ENCODE measurements at regions not wholly inside any gene's neighbourhood (a gene's known extent, or its start where the extent isn't known, plus 50 kb on each side); places are given as distances from the start of the nearest gene placed in this dataset.

GRCh38 chr20:7264137-7264536 is 496.7 kb downstream of the BMP2 start:
- Histone ChIP-seq H3K4me1 (ENCODE audit: control insufficient read depth, insufficient read depth, low read length) (no peaks in the 10 kb centered on the region), H3K9ac (ENCODE audit: extremely low read depth, low read length, poor library complexity, severe bottlenecking) (no peak overlapping the region), H3K9me3 (ENCODE audit: control insufficient read depth, low read length) (peaks cover 3% of the 10 kb centered on the region), H3K27me3 (ENCODE audit: control insufficient read depth, insufficient read depth, low read length, poor library complexity, severe bottlenecking) (no peaks in the 10 kb centered on the region), H3K4me3 (ENCODE audit: low read length) (no peak overlapping the region), H3K27ac (ENCODE audit: low read depth, low read length) (no peak overlapping the region), H3K36me3 (ENCODE audit: control insufficient read depth, insufficient read depth, low read length) (no peaks in the 10 kb centered on the region)
- no peaks in the 10 kb centered on the region for H3K27me3 Mint-ChIP-seq (ENCODE audit: insufficient read depth)
- 89 to 100% methylated on average over 1 of the region's 1 CpG for WGBS, 2 experiments (ENCODE audit: insufficient coverage in 1 of 2, insufficient read length in 1 of 2)
- DNase-seq = no peak
- peaks cover 3% of the 10 kb centered on the region for H3K4me1 Mint-ChIP-seq
- H3K4me3 Mint-ChIP-seq = no peak overlapping the region
- H3K9me3 Mint-ChIP-seq = peaks cover 2% of the 10 kb centered on the region
- H3K36me3 Mint-ChIP-seq (ENCODE audit: low read depth) = no peaks in the 10 kb centered on the region
- TF ChIP-seq, protein P1, sequence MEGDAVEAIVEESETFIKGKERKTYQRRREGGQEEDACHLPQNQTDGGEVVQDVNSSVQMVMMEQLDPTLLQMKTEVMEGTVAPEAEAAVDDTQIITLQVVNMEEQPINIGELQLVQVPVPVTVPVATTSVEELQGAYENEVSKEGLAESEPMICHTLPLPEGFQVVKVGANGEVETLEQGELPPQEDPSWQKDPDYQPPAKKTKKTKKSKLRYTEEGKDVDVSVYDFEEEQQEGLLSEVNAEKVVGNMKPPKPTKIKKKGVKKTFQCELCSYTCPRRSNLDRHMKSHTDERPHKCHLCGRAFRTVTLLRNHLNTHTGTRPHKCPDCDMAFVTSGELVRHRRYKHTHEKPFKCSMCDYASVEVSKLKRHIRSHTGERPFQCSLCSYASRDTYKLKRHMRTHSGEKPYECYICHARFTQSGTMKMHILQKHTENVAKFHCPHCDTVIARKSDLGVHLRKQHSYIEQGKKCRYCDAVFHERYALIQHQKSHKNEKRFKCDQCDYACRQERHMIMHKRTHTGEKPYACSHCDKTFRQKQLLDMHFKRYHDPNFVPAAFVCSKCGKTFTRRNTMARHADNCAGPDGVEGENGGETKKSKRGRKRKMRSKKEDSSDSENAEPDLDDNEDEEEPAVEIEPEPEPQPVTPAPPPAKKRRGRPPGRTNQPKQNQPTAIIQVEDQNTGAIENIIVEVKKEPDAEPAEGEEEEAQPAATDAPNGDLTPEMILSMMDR (conservative IDR thresholded peaks at IDR 0.05) = no peak
- no peak overlapping the region for H3K27ac Mint-ChIP-seq

DNA sequence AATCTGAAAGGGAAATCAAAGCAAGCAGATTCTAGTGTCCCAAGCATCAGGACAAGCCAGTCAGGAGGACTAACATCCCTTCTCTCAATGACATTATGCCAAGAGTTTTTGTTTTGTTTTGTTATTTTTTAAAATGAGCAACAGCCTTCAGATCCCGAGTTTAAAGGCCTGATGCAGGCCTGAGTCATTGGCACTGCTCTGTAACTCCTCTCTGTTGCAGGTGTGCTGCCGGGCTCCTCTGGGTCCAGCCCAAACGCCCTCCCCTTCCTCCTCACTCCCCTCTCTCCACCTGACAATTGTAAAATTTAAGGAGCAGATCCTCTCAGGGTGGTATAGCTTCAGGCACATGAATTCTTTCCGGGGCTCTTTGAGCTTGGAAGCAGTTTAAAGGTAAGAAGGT is 502.0 kb downstream of the BMP2 start:
- Histone ChIP-seq H3K9me3 (ENCODE audit: control insufficient read depth, low read length) (no peaks in the 10 kb centered on the region), H3K4me1 (ENCODE audit: control insufficient read depth, insufficient read depth, low read length) (no peaks in the 10 kb centered on the region), H3K9ac (ENCODE audit: extremely low read depth, low read length, poor library complexity, severe bottlenecking) (no peak overlapping the region), H3K27ac (ENCODE audit: low read depth, low read length) (no peak overlapping the region), H3K4me3 (ENCODE audit: low read length) (no peak overlapping the region), H3K27me3 (ENCODE audit: control insufficient read depth, insufficient read depth, low read length, poor library complexity, severe bottlenecking) (no peaks in the 10 kb centered on the region), H3K36me3 (ENCODE audit: control insufficient read depth, insufficient read depth, low read length) (no peaks in the 10 kb centered on the region)
- WGBS, 2 experiments (ENCODE audit: insufficient coverage in 1 of 2, insufficient read length in 1 of 2) = 92 to 96% methylated on average over 2 to 4 of the region's 4 CpGs
- H3K4me1 Mint-ChIP-seq = peaks cover 7% of the 10 kb centered on the region
- H3K9me3 Mint-ChIP-seq = no peaks in the 10 kb centered on the region
- no peak for DNase-seq
- TF ChIP-seq, protein P1 (conservative IDR thresholded peaks at IDR 0.05) = no peak
- no peak overlapping the region for H3K27ac Mint-ChIP-seq
- H3K4me3 Mint-ChIP-seq = no peak overlapping the region
- H3K27me3 Mint-ChIP-seq (ENCODE audit: insufficient read depth) = no peaks in the 10 kb centered on the region
- H3K36me3 Mint-ChIP-seq (ENCODE audit: low read depth) = no peaks in the 10 kb centered on the region

DNA sequence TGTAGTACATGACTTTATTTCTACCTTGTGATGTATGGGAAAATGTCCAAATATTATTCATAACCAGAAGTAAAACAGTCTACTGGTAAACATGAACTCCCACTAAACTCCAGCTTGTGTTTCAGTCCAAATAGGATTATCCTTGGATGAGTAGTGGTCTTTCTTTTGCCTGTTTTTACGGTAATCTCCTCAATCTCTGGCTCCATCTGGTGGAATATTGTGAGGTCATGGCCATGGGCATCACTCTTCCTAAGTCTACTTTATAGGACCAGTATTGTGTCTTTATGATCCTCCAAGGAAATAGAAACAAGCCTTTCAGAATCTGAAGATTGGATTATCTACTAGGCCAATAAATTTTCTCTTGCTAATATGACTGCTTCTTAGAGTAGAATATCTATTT is 505.0 kb downstream of the BMP2 start:
- peaks cover 4% of the 10 kb centered on the region for H3K36me3 Mint-ChIP-seq (ENCODE audit: low read depth)
- H3K27ac ChIP-seq (ENCODE audit: low read depth, low read length) = no peak overlapping the region

More for the DNA sequence above, 505.0 kb downstream of the BMP2 start:
- Mint-ChIP-seq H3K27ac (no peak overlapping the region), H3K9me3 (peaks cover 11% of the 10 kb centered on the region), H3K4me1 (peaks cover 21% of the 10 kb centered on the region), H3K27me3 (ENCODE audit: insufficient read depth) (peaks cover 4% of the 10 kb centered on the region), H3K4me3 (no peak overlapping the region)
- TF ChIP-seq, protein P1 (conservative IDR thresholded peaks at IDR 0.05) = peak; percentile 73
- Histone ChIP-seq H3K4me1 (ENCODE audit: control insufficient read depth, insufficient read depth, low read length) (peaks cover 3% of the 10 kb centered on the region), H3K9ac (ENCODE audit: extremely low read depth, low read length, poor library complexity, severe bottlenecking) (no peak overlapping the region), H3K27me3 (ENCODE audit: control insufficient read depth, insufficient read depth, low read length, poor library complexity, severe bottlenecking) (no peaks in the 10 kb centered on the region), H3K4me3 (ENCODE audit: low read length) (no peak overlapping the region), H3K9me3 (ENCODE audit: control insufficient read depth, low read length) (no peaks in the 10 kb centered on the region), H3K36me3 (ENCODE audit: control insufficient read depth, insufficient read depth, low read length) (no peaks in the 10 kb centered on the region)
- DNase-seq = peak; percentile 51
- 88% methylated on average over 1 of the region's 1 CpG; no CpG with 5 or more reads in 1 of the 2 experiments for WGBS, 2 experiments (ENCODE audit: insufficient coverage in 1 of 2, insufficient read length in 1 of 2)

Measured in endodermal cell (in vitro differentiated cells).